Glomerular visceral epithelial cell (primary cell): ENCODE measurements at regions not wholly inside any gene's neighbourhood (a gene's known extent, or its start where the extent isn't known, plus 50 kb on each side); places are given as distances from the start of the nearest gene placed in this dataset.

Experiments used
- DNase-seq: peaks from one replicate; pipeline ENCODE4 v3.0.0-alpha.2; 2016; ENCODE audit errors: extremely low spot score

DNA sequence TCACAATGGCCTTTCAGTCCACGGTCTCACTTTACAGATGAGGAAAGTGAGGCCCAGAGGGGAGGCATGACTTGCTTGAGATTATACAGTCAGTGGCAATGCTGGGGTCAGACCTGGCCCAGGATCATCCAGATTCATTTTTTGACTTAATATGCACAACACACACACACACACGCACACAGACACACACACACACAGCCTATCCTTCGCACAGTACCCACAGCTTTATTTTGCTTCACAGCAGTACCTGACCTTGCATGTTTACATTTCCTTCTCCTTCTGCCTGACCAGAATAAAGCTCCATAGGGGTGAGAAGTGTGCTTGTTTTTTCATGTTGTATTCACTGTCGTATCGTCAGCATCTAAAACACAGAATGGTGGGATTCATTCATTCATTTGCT is 79.8 kb downstream of the VEGFA start:
- no peak for DNase-seq

DNA sequence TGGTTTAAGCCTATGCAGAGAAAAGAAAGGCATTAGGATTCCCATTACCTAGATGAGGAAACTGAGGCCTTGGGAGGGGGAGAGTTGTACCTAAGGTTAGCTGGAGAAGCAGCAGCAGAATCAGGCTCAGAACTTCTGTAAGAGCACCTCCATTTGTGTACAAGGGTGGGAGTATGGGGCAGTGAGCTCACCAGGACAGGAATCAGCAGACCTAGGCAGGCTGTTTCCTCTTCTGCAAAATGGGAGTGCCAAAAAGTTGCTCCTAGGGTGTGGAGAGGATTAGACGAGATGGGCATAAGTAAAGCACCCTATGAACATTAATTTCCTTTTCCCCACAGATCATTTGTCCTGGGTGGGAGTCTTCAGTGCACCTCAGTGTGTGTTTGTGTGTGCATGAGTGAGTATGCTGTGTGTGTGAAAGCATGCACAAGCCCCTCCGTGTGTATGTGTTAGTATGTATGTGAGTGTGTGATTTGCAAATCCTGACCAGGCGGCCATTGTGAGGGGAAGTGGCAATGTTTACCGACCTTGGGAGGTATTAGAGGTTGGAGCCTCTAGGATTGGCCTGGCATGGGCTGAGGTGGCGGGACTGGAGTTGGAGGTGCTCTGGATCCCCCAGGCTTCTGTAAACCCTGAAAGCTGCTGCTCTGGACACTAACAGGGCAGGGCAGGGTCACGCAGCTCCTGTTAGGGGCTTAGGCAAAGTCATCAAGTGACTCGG is 78.8 kb downstream of the VEGFA start:
- DNase-seq, result no peak

- no peak for DNase-seq
Measured at GRCh38 chr6:43847741-43848630, 78.0 kb downstream of the VEGFA start.

GRCh38 chr6:43846556-43846955 is 76.5 kb downstream of the VEGFA start:
- DNase-seq, result no peak

DNA sequence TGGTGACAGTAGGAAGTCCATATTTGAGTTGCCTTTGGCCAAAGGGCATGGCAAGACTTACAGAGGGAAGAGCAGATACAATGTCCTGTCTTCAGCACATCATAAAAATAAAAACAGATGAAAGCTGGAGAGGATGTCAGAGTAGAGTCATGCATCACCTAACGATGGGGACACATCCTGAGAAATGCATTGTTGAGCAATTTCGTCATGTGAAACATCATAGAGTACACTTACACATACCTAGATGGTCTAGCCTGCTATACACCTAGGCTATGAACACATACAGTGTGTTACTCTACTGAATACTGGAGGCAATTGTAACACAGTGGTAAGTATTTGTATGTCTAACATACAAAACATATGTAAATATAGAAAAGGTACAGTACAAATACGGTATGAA is 75.6 kb downstream of the VEGFA start:
- DNase-seq, result no peak

DNA sequence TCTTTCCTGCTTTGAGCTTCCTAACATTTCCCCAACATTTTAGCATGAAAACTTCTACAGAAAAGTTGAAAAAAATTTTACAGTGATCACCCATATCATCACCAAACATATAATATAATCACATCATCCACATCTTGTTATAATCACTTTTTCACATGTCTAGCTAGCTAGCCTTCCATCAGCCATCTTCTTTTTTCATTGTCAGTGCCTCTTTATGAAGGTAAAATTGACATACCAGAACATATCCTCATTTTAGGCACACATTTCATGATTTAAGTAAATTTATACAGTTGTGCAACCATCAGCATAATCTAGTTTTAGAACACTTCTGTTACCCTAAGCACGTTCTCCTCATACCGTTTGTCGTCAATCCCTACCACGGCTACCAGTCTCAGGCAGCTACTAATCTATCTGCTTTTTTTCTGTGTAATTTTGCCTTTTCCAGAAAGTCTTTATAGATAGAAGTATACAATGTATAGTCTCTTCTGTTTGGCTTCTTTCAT is 73.7 kb downstream of the VEGFA start:
- no peak for DNase-seq

GRCh38 chr6:43843097-43843645 is 73.2 kb downstream of the VEGFA start:
- DNase-seq, result no peak

GRCh38 chr6:43842231-43842794 is 72.3 kb downstream of the VEGFA start:
- DNase-seq, result peak; percentile 44

DNA sequence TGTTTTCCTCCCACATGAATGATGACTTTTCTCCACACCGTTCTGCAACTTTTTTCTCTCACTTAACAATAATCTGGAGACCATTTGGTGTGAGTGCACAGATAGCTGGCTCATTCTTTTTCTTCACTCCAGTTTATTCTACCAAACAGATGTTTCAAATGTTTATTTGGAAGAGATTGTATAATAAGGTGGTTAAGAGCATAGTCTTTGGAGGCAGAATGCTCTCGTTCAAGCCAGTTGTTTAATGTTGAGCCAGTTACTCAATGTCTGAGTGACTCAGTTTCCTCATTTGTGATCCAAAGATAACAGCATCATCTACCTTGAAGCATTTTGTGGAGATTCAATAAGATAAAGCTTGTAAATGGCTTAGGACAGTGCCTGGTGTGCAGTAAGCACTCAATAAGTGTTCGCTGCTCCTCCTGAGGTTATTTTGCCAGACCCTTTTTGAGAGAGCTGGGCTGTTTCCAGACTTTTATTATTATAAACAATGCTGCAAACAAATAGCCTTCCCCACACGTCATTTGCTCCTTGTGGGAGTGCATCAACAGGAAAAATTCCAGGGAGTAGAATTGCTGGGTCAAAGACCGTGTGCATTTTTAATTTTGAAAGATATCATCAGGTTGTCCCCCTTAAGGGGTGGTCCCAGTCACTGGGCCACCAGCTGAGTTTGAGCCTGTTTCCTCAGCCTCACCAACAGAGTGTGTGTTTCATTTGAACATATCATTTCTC is 70.6 kb downstream of the VEGFA start:
- DNase-seq, result no peak

DNA sequence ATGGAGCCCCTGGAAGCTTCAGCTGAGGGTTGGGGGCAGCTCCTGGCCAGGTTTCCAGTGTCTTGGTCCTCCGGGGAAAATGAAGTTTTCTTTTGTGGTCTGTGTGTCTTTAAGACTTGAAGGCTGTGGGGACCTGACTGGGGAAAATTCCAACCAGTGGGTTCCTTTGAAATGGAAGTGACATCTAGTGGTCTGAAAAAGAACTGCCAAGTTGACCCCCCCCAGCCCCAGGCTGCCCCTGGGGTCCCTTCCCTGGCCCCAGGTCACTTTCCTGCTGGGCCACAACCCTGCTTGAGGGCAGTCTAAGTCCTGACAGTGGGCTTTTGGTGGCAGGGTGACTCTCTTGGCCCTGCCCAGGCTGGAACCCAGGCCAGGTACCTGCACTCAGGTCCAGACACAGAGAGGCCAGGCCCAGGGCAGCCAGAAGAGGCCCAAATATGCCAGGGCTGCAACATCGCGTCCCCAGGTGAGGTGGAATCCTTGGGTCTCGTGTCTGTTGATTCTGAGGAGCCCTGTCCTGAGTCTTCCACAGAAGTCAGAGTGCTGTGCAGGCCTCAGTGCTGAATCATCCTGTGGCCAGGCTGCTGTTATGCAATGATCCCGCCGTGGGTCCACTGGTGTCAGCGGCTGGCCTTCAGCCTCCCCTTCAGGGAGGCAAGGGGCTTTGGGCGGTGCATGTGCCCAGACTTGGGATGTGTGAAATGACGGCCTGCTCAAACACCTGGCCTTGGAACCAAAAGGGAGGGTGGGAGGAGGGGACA is 68.4 kb downstream of the VEGFA start:
- peak; percentile 75 for DNase-seq

- no peak for DNase-seq
Measured at GRCh38 chr6:43837507-43837906, 67.5 kb downstream of the VEGFA start.

DNA sequence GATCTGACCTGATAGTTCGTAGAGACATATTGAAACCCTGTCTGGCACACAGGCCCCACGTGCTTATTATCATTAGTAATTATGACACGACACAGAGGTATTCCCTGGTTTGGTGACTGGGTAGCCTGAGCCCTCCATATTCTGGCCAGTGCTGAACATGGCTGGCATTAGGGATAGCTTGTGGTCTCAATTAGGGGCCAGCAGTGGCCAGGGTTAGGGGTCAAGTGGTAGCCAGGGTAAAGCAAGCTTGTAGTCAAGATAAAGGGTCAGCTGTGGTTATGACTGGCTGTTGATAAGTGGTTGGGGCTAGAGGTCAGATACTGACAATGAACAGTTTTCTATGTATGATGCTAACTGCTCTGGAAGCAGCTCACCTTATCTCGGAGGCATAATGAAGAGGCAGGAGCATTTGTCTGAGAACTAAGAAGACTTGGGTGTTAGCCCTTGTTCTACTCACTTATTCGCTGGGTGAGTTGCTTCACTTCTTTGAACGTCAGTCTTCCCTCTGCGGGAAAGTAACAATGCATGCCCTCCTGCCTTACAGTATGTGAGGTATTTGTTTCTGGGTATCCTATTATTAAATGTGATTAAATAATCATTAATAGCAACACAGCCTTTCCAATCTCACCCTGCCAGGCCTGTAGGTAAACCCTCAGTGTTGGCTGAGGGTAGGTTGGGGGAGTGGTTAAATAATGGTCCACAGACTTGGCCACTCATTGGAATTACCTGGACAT is 66.7 kb downstream of the VEGFA start:
- DNase-seq, result no peak
